HepG2 (cell line): ENCODE measurements at regions not wholly inside any gene's neighbourhood (a gene's known extent, or its start where the extent isn't known, plus 50 kb on each side); places are given as distances from the start of the nearest gene placed in this dataset.
A peak's percentile ranks its signal among the peaks of the same experiment; 100 is the strongest.

ENCODE experiments used
- ARID5B ChIP-seq: IDR thresholded peaks from 2 replicates; pipeline ENCODE4 v1.4.0; 2020; ENCODE audit warnings: mild to moderate bottlenecking, missing genetic modification reagents
- BATF2 ChIP-seq: sonication (generic); formaldehyde crosslinking; IDR thresholded peaks from 2 replicates; pipeline ENCODE4 v1.8.0; 2022; ENCODE audit warnings: mild to moderate bottlenecking, missing genetic modification reagents, moderate library complexity
- ETV6 ChIP-seq: sonication (generic); formaldehyde crosslinking; conservative IDR thresholded peaks from 2 replicates; pipeline ENCODE4 v1.4.0; 2020; ENCODE audit warnings: missing genetic modification reagents
- GABPA ChIP-seq, 2 experiments: IDR thresholded peaks; 2 replicates each; pipeline ENCODE4 v1.6.1; 2011 to 2016; ENCODE audit warnings: low read depth in 2 of 2, low read length in 1 of 2, missing biosample characterization in 1 of 2, missing genetic modification characterization in 1 of 2
- GTF2F1 ChIP-seq: fragments of 150-350 bp; IDR thresholded peaks from 2 replicates; pipeline ENCODE4 v1.6.1; 2014; ENCODE audit warnings: low read length
- HNF4A ChIP-seq: sonication (generic); formaldehyde crosslinking; IDR thresholded peaks from 2 replicates; pipeline ENCODE4 v1.4.0; 2020; ENCODE audit warnings: missing genetic modification reagents
- KLF11 ChIP-seq: IDR thresholded peaks from 2 replicates; pipeline ENCODE4 v1.6.1; 2016; ENCODE audit warnings: missing compliant biosample characterization
- KLF12 ChIP-seq: sonication (generic); formaldehyde crosslinking; IDR thresholded peaks from 2 replicates; pipeline ENCODE4 v1.4.0; 2020; ENCODE audit warnings: missing genetic modification reagents, borderline replicate concordance
- KLF6 ChIP-seq: IDR thresholded peaks from 2 replicates; pipeline ENCODE4 v1.8.0; 2016; ENCODE audit warnings: missing biosample characterization, missing genetic modification reagents
- PRDM4 ChIP-seq: sonication (generic); formaldehyde crosslinking; IDR thresholded peaks from 2 replicates; pipeline ENCODE4 v1.9.0; 2021; ENCODE audit warnings: missing genetic modification reagents, borderline replicate concordance
- REL ChIP-seq: sonication (generic); formaldehyde crosslinking; conservative IDR thresholded peaks from 2 replicates; pipeline ENCODE4 v1.8.0; 2022; ENCODE audit warnings: mild to moderate bottlenecking, missing genetic modification reagents, moderate library complexity
- RXRA ChIP-seq: sonication (generic); formaldehyde crosslinking; IDR thresholded peaks from 2 replicates; pipeline ENCODE4 v1.5.1; 2020; ENCODE audit warnings: missing genetic modification reagents
- SOX6 ChIP-seq, 2 experiments: fragments of 450-650 bp in 1 of 2; sonication (generic) in 1 of 2; formaldehyde crosslinking in 1 of 2; IDR thresholded peaks; 2 replicates each; pipeline versions ENCODE4 v1.4.0 to v1.6.1; 2017 to 2020; ENCODE audit warnings: antibody characterized with exemption in 1 of 2, mild to moderate bottlenecking in 1 of 2, missing genetic modification reagents in 1 of 2
- SP2 ChIP-seq: sonication (generic); formaldehyde crosslinking; IDR thresholded peaks from 2 replicates; pipeline ENCODE4 v1.5.1; 2020; ENCODE audit warnings: mild to moderate bottlenecking, missing genetic modification reagents
- TERF1 ChIP-seq: sonication (generic); formaldehyde crosslinking; IDR thresholded peaks from 2 replicates; pipeline ENCODE4 v1.8.0; 2022; ENCODE audit warnings: mild to moderate bottlenecking, missing genetic modification reagents, moderate library complexity
- ZBTB26 ChIP-seq: IDR thresholded peaks from 2 replicates; pipeline ENCODE4 v1.6.1; 2016; ENCODE audit warnings: missing compliant biosample characterization, missing genetic modification reagents, borderline replicate concordance
- ZNF543 ChIP-seq: sonication (generic); formaldehyde crosslinking; IDR thresholded peaks from 2 replicates; pipeline ENCODE4 v1.4.0; 2020; ENCODE audit warnings: mild to moderate bottlenecking, missing genetic modification reagents
- ZNF547 ChIP-seq: sonication (generic); formaldehyde crosslinking; IDR thresholded peaks from 2 replicates; pipeline ENCODE4 v1.5.1; 2020; ENCODE audit warnings: mild to moderate bottlenecking, missing genetic modification reagents
- ZNF674 ChIP-seq: sonication (generic); formaldehyde crosslinking; IDR thresholded peaks from 2 replicates; pipeline ENCODE4 v1.5.0; 2020; ENCODE audit warnings: low read depth, mild to moderate bottlenecking, missing genetic modification reagents
- ZNF766 ChIP-seq: sonication (generic); formaldehyde crosslinking; IDR thresholded peaks from 2 replicates; pipeline ENCODE4 v1.5.0; 2020; ENCODE audit warnings: missing genetic modification reagents, borderline replicate concordance
- ZNF781 ChIP-seq: sonication (generic); formaldehyde crosslinking; IDR thresholded peaks from 2 replicates; pipeline ENCODE4 v1.5.1; 2020; ENCODE audit warnings: borderline replicate concordance, mild to moderate bottlenecking, missing genetic modification reagents; ENCODE audit errors: not compliant biosample characterization

- TF ChIP-seq BATF2 (CRISPR knock-in tag) (no peak), KLF12 (no peak), GTF2F1 (no peak), ZNF781 (CRISPR knock-in tag) (no peak), ZNF543 (CRISPR knock-in tag) (no peak), ZNF547 (CRISPR knock-in tag) (peak; percentile 72; the same call in 1 of the 2 replicates), SP2 (CRISPR knock-in tag) (no peak), GABPA (IDR thresholded peaks at IDR 0.05; ENCODE audit: low read depth, low read length) (no peak), GABPA (CRISPR knock-in tag; IDR thresholded peaks at IDR 0.05; ENCODE audit: low read depth) (no peak), ETV6 (CRISPR knock-in tag) (peak; percentile 59; the same call in 1 of the 2 replicates), PRDM4 (CRISPR knock-in tag) (no peak), ZBTB26 (CRISPR knock-in tag) (peak; percentile 18; the same call in 1 of the 2 replicates), RXRA (CRISPR knock-in tag) (no peak; the same call in 1 of the 2 replicates), TERF1 (CRISPR knock-in tag) (no peak), SOX6 (IDR thresholded peaks at IDR 0.05) (no peak), SOX6 (CRISPR knock-in tag; IDR thresholded peaks at IDR 0.05) (peak; percentile 94), KLF11 (CRISPR knock-in tag) (no peak), ARID5B (CRISPR knock-in tag) (peak; percentile 74), KLF6 (CRISPR knock-in tag) (peak; percentile 32; the same call in 1 of the 2 replicates), ZNF674 (CRISPR knock-in tag) (no peak), ZNF766 (CRISPR knock-in tag) (no peak), HNF4A (CRISPR knock-in tag) (peak; percentile 72), REL (CRISPR knock-in tag) (no peak)
These were observed 72.4 kb upstream of the ZMYND8 start (continued) for GRCh38 chr20:47428851-47429336.
